ENCODE measurements at regions not wholly inside any gene's neighbourhood (a gene's known extent, or its start where the extent isn't known, plus 50 kb on each side); places are given as distances from the start of the nearest gene placed in this dataset.
A peak's percentile ranks its signal among the peaks of the same experiment; 100 is the strongest.

DNA sequence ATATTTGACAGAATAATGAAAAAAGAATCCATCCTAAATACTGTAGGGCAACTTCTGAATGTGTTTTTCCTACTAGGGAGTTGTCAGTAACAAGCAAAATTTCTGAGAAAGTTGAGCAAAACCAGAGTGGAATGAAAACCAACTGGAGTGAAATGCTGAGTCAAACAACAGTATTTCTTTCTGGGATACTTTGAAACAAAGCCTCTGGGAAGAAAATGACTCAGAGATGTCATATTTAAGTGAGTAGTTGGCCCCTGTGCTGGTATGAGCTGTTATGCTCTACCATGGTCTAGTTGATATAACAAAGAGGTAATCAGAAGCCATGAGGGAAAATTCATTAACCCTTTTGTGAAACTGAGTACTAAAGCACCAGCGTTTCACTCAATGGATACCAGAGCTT lies 372.1 kb upstream of the C9orf72 start:
- ChIA-PET POLR2A (ENCODE audit: low non-redundant PET) (no interaction called here), CTCF (no interaction called here)
- DNase-seq (ENCODE audit: low spot score) = no peak
- no peak overlapping the region for H3K27ac ChIP-seq
- no peak for TF ChIP-seq CTCF (conservative IDR thresholded peaks at IDR 0.05; ENCODE audit: low read depth)

GRCh38 chr9:27950382-27950781 lies 377.1 kb upstream of the C9orf72 start:
- ChIA-PET POLR2A (ENCODE audit: low non-redundant PET) (no interaction called here), CTCF (no interaction called here)
- TF ChIP-seq CTCF (conservative IDR thresholded peaks at IDR 0.05; ENCODE audit: low read depth) = no peak
- H3K27ac ChIP-seq = no peak overlapping the region
- no peak for DNase-seq (ENCODE audit: low spot score)

DNA sequence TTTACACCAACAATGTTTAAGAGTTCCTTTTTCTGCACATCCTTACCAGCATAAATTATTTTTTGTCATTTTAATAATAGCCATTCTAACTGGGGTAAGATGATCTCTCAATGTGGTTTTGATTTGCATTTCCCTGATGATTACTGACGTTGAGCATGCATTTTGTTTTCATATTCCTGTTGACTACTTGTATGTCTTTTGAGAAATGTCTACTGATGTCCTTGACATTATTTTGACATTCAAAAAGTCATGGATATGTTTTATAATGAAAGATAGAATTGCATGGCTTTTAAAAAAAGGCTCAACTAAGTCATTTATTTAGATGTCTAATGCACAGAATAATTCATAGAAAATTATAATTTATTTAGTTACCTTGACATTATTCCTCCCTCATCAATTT lies 381.6 kb upstream of the C9orf72 start:
- no peak for TF ChIP-seq CTCF (conservative IDR thresholded peaks at IDR 0.05; ENCODE audit: low read depth)
- CTCF ChIA-PET = no interaction called here
- H3K27ac ChIP-seq = no peak overlapping the region
- no peak for DNase-seq (ENCODE audit: low spot score)
- POLR2A ChIA-PET (ENCODE audit: low non-redundant PET) = no interaction called here

GRCh38 chr9:27963836-27964235 lies 390.6 kb upstream of the C9orf72 start:
- TF ChIP-seq CTCF (conservative IDR thresholded peaks at IDR 0.05; ENCODE audit: low read depth) = no peak
- H3K27ac ChIP-seq = no peak overlapping the region
- ChIA-PET POLR2A (ENCODE audit: low non-redundant PET) (no interaction called here), CTCF (no interaction called here)
- DNase-seq (ENCODE audit: low spot score) = no peak

DNA sequence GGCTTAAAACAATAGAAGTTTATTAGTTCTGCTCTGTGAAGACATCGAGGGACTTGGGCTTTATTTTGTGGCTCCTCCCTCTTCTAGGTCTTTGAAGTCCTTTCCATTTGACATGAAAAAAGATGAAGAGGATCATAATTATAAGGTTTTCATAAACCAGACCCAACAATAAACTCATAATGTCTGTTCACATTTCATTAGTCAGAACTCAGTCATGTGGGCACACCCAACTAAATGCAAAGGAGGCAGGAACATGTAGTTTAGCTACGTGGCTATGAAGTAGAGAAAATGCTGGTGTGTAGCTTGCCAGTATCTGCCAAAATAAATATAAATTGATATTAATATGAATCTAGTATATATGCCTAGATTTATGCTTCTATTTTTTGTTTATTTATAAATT lies 393.9 kb upstream of the C9orf72 start:
- no peak for TF ChIP-seq CTCF (conservative IDR thresholded peaks at IDR 0.05; ENCODE audit: low read depth)
- peak; percentile 4 for DNase-seq (ENCODE audit: low spot score)
- no peak overlapping the region for H3K27ac ChIP-seq
- ChIA-PET POLR2A (ENCODE audit: low non-redundant PET) (no interaction called here), CTCF (no interaction called here)

DNA sequence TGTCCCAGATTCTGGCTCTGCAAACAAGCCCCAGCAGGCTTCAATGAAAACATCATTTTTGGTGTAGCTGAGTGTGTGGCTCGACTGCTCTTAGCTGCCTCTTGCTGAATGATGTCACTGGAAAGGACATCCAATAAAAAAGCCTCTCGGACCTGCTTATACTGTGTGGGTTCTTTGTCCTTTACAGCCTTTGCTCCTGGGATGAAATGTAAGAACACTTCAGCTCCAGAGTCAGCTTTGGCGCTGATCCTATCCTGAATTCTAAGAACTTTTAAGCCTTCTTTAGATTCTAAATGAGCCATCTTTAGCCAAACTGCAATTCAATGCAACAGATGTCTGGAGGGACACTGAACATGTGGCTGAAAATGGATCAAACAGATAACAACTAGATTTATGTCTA lies 404.6 kb upstream of the C9orf72 start:
- TF ChIP-seq CTCF (conservative IDR thresholded peaks at IDR 0.05; ENCODE audit: low read depth) = no peak
- H3K27ac ChIP-seq = no peak overlapping the region
- ChIA-PET CTCF (no interaction called here), POLR2A (ENCODE audit: low non-redundant PET) (no interaction called here)
- DNase-seq (ENCODE audit: low spot score) = no peak

GRCh38 chr9:27985714-27986113 lies 412.4 kb upstream of the C9orf72 start:
- CTCF ChIA-PET = no interaction called here

More at GRCh38 chr9:27985714-27986113, 412.4 kb upstream of the C9orf72 start:
- no peak for TF ChIP-seq CTCF (conservative IDR thresholded peaks at IDR 0.05; ENCODE audit: low read depth)
- DNase-seq (ENCODE audit: low spot score) = no peak
- POLR2A ChIA-PET (ENCODE audit: low non-redundant PET) = no interaction called here
- no peak overlapping the region for H3K27ac ChIP-seq

Data from RWPE1 (cell line).